Astrocyte (in vitro differentiated cells and primary cell): ENCODE measurements at regions not wholly inside any gene's neighbourhood (a gene's known extent, or its start where the extent isn't known, plus 50 kb on each side); places are given as distances from the start of the nearest gene placed in this dataset.

Experiments used
- EZH2 ChIP-seq: IDR thresholded peaks from 2 replicates; pipeline ENCODE4 v1.6.1; 2012; ENCODE audit warnings: mild to moderate bottlenecking, low read length, inconsistent platforms; ENCODE audit not compliant: insufficient read depth
- TF ChIP-seq, protein P1 (sequence below): IDR thresholded peaks from 2 replicates; pipeline ENCODE4 v1.5.1; 2011; ENCODE audit warnings: low read depth, mild to moderate bottlenecking, inconsistent platforms, low read length, moderate library complexity; ENCODE audit not compliant: insufficient read depth

DNA sequence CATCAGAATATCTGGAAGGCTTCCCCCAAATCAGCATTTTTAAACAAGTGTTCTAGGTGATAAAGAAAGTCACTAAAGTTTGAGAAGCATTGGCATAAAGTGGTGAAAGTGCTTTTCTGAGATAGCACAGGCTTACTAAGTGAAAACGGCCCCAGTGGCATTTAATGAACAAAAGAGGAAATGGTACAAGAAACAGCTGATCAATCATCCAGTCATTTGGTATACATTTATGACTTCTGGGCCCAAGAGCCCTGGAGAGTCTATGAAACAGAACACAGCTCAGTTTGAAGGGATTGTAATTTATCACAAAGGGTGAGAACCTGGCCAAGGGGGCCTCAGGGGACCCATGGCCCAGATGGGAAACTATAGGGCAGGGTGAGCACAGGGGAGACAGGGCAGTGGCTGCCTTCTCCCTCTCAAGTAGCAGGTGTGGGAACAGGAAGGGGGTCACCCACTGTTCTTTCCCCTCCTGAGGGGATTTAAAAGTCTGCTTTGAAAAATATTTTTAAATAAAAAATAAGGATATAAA lies 265.5 kb upstream of the ROPN1 start:
- TF ChIP-seq, protein P1, sequence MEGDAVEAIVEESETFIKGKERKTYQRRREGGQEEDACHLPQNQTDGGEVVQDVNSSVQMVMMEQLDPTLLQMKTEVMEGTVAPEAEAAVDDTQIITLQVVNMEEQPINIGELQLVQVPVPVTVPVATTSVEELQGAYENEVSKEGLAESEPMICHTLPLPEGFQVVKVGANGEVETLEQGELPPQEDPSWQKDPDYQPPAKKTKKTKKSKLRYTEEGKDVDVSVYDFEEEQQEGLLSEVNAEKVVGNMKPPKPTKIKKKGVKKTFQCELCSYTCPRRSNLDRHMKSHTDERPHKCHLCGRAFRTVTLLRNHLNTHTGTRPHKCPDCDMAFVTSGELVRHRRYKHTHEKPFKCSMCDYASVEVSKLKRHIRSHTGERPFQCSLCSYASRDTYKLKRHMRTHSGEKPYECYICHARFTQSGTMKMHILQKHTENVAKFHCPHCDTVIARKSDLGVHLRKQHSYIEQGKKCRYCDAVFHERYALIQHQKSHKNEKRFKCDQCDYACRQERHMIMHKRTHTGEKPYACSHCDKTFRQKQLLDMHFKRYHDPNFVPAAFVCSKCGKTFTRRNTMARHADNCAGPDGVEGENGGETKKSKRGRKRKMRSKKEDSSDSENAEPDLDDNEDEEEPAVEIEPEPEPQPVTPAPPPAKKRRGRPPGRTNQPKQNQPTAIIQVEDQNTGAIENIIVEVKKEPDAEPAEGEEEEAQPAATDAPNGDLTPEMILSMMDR = no peak
- TF ChIP-seq EZH2 = no peak
